Testis (tissue), 2 donors: ENCODE measurements at regions not wholly inside any gene's neighbourhood (a gene's known extent, or its start where the extent isn't known, plus 50 kb on each side); places are given as distances from the start of the nearest gene placed in this dataset.

ENCODE experiments used
- DNase-seq: peaks from one replicate; pipeline ENCODE4 v3.0.0-alpha.2; 2019
- H3K27ac ChIP-seq, 2 donors: fragments of 200-600 bp; sonication (generic); one replicate each; pipeline ENCODE4 v1.5.1; 2019
- H3K27me3 ChIP-seq: fragments of 200-600 bp; sonication (generic); one replicate; pipeline ENCODE4 v1.5.1; 2019
- H3K36me3 ChIP-seq: fragments of 200-600 bp; sonication (generic); one replicate; pipeline ENCODE4 v1.5.1; 2017; ENCODE audit warnings: low read depth; ENCODE audit errors: missing control alignments
- H3K4me1 ChIP-seq: fragments of 200-600 bp; sonication (generic); one replicate; pipeline ENCODE4 v1.5.1; 2019
- H3K4me3 ChIP-seq, 2 donors: fragments of 200-600 bp; sonication (generic); one replicate each; pipeline ENCODE4 v1.5.1; 2017 to 2019
- H3K9me3 ChIP-seq: fragments of 200-600 bp; sonication (generic); one replicate; pipeline ENCODE4 v1.5.1; 2017
- CTCF ChIP-seq, 3 experiments: fragments of 450-650 bp in 2 of 3; fragments of 200-600 bp in 1 of 3; sonication (generic) in 1 of 3; IDR thresholded peaks; one replicate each; pipeline ENCODE4 v1.5.1; 2016 to 2019; ENCODE audit warnings: antibody characterized with exemption in 3 of 3, mild to moderate bottlenecking in 2 of 3, moderate library complexity in 1 of 3
- POLR2A ChIP-seq: fragments of 450-650 bp; IDR thresholded peaks from one replicate; pipeline ENCODE4 v1.6.1; 2017; ENCODE audit warnings: antibody characterized with exemption, mild to moderate bottlenecking, moderate library complexity
- WGBS, 2 donors: methylation state at CpG; one replicate each; pipeline ENCODE4 v1.1.5; 2018; 5-methylcytosine and 5-hydroxymethylcytosine counted together
- intact Hi-C: fragments of 100-400 bp; cut with DNase I; formaldehyde crosslinking; loops from one replicate; pipeline ENCODE4 v1.15.1; 2023; ENCODE audit warnings: low total_unique reads

- TF ChIP-seq CTCF (IDR thresholded peaks at IDR 0.05) (no peak), POLR2A (no peak)
- no peak overlapping the region for H3K4me3 ChIP-seq
- H3K4me1 ChIP-seq = no peaks in the 10 kb centered on the region
- H3K36me3 ChIP-seq = no peaks in the 10 kb centered on the region
- H3K27ac ChIP-seq = no peak overlapping the region
- intact Hi-C loops = no loop called here
- 67 to 80% methylated on average over 2 of the region's 2 CpGs for WGBS, 2 donors
- DNase-seq = no peak
- H3K9me3 ChIP-seq = no peaks in the 10 kb centered on the region
- no peaks in the 10 kb centered on the region for H3K27me3 ChIP-seq
These were observed 181.9 kb upstream of the CDH7 start for GRCh38 chr18:65568866-65569265.

GRCh38 chr18:65567372-65567771, 183.4 kb upstream of the CDH7 start:
- Histone ChIP-seq H3K27me3 (no peaks in the 10 kb centered on the region), H3K4me3 (no peak overlapping the region), H3K9me3 (no peaks in the 10 kb centered on the region), H3K4me1 (no peaks in the 10 kb centered on the region), H3K36me3 (no peaks in the 10 kb centered on the region), H3K27ac (no peak overlapping the region)
- no peak for DNase-seq
- peak in 1 of 3 experiments; percentile 19 for TF ChIP-seq CTCF (IDR thresholded peaks at IDR 0.05)
- no peak for TF ChIP-seq POLR2A
- intact Hi-C loops = no loop called here
- WGBS, 2 donors = 19 to 39% methylated on average over 3 of the region's 3 CpGs

DNA sequence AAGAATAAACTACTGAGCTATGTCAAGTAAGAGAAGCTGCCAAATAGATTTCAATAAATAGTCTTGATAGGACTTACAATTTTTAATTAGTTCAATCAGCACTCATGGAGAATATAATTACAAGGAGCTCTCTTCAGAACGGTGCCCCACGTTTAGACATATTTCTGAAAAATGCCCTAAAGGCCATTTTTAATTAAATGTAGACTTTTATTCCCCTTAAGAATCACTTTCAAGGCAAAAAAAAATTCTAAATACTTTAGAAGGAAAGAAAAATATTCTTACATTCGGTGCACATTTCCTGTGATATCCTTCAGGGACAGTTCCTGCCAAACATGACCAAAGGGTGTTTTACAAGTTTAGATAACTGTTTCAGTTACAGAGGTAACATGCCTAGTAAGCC, 202.5 kb upstream of the CDH7 start:
- Histone ChIP-seq H3K4me1 (no peaks in the 10 kb centered on the region), H3K36me3 (no peaks in the 10 kb centered on the region), H3K27me3 (no peaks in the 10 kb centered on the region), H3K27ac (no peak overlapping the region), H3K9me3 (no peaks in the 10 kb centered on the region), H3K4me3 (no peak overlapping the region)
- no peak for TF ChIP-seq POLR2A
- no peak for TF ChIP-seq CTCF (IDR thresholded peaks at IDR 0.05)
- no peak for DNase-seq
- intact Hi-C loops = no loop called here
- 48 to 62% methylated on average over 3 of the region's 3 CpGs for WGBS, 2 donors

DNA sequence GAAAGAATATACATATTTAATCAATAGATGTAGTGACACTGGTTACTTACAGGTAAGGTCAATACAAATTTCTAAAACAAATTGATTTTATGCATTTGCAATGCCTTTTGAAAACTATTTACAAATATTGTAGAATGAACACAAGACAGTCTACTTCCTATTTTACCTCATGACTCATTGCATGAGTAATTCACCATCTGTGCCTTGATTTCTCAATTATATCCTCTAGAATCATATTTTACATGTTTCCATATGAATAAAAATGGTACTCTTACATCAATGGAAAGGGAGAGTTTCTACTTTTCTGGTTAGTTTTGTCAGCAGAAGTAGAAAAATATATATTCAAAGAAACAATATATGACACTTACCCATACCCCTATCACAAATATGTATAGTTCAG, 203.8 kb upstream of the CDH7 start:
- H3K4me3 ChIP-seq = no peak overlapping the region
- TF ChIP-seq POLR2A (no peak), CTCF (IDR thresholded peaks at IDR 0.05) (no peak)
- DNase-seq = no peak
- no peaks in the 10 kb centered on the region for H3K27me3 ChIP-seq
- H3K36me3 ChIP-seq = no peaks in the 10 kb centered on the region
- no peaks in the 10 kb centered on the region for H3K9me3 ChIP-seq
- no peak overlapping the region for H3K27ac ChIP-seq
- no peaks in the 10 kb centered on the region for H3K4me1 ChIP-seq
- intact Hi-C loops = no loop called here

DNA sequence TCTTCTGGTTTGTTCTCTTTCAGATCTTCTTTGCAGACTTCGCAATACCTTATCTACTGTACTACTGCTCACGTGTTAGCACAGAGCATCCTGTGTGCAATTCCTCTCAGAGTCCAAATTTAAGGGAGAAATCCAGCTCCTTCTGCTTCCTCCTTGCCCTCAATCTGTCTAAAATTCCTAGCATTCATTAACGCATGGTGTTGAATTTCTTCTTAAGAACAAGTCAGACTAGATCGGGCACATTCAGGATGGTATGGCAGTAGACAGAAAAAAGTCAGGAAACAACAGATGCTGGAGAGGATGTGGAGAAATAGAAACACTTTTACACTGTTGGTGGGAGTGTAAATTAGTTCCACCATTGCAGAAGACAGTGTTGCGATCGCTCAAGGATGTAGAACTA, 206.1 kb upstream of the CDH7 start:
- 87 to 90% methylated on average over 6 of the region's 6 CpGs for WGBS, 2 donors
- Histone ChIP-seq H3K4me1 (no peaks in the 10 kb centered on the region), H3K27me3 (no peaks in the 10 kb centered on the region), H3K36me3 (no peaks in the 10 kb centered on the region), H3K9me3 (no peaks in the 10 kb centered on the region), H3K4me3 (no peak overlapping the region), H3K27ac (no peak overlapping the region)
- intact Hi-C loops = no loop called here
- no peak for TF ChIP-seq CTCF (IDR thresholded peaks at IDR 0.05)
- TF ChIP-seq POLR2A = no peak
- DNase-seq = no peak
